Nephron progenitor cell (in vitro differentiated cells): ENCODE measurements at regions not wholly inside any gene's neighbourhood (a gene's known extent, or its start where the extent isn't known, plus 50 kb on each side); places are given as distances from the start of the nearest gene placed in this dataset.

ENCODE experiments used
- DNase-seq: peaks from one replicate; pipeline ENCODE4 v3.0.0; 2021
- H3K27ac Mint-ChIP-seq: 2 replicates; pipeline ENCODE4 v1.8.0; 2021; ENCODE audit warnings: mild to moderate bottlenecking, moderate library complexity, mixed read lengths
- H3K27me3 Mint-ChIP-seq: 2 replicates; pipeline ENCODE4 v1.8.0; 2021; ENCODE audit warnings: mild to moderate bottlenecking, low read depth, mixed read lengths; ENCODE audit not compliant: poor library complexity
- H3K36me3 Mint-ChIP-seq: 2 replicates; pipeline ENCODE4 v1.8.0; 2021; ENCODE audit warnings: low read depth, mixed read lengths
- H3K4me1 Mint-ChIP-seq: 2 replicates; pipeline ENCODE4 v1.8.0; 2021; ENCODE audit warnings: mixed read lengths
- H3K4me3 Mint-ChIP-seq: 2 replicates; pipeline ENCODE4 v1.8.0; 2021; ENCODE audit warnings: mild to moderate bottlenecking, moderate library complexity, mixed read lengths
- H3K9me3 Mint-ChIP-seq: 2 replicates; pipeline ENCODE4 v1.8.0; 2021; ENCODE audit warnings: mild to moderate bottlenecking, moderate library complexity, mixed read lengths
- CTCF ChIP-seq: fragments of 200-600 bp; sonication (generic); IDR thresholded peaks from 2 replicates; pipeline ENCODE4 v1.5.0; 2021; ENCODE audit warnings: antibody characterized with exemption

GRCh38 chr1:5444396-5444795 lies 547.8 kb downstream of the NPHP4 start:
- H3K27ac Mint-ChIP-seq = no peak overlapping the region
- H3K36me3 Mint-ChIP-seq = no peaks in the 10 kb centered on the region
- no peaks in the 10 kb centered on the region for H3K4me1 Mint-ChIP-seq
- H3K9me3 Mint-ChIP-seq = peaks cover 8% of the 10 kb centered on the region
- no peak for TF ChIP-seq CTCF
- peaks cover 20% of the 10 kb centered on the region for H3K27me3 Mint-ChIP-seq
- no peak overlapping the region for H3K4me3 Mint-ChIP-seq
- DNase-seq = no peak

- peaks cover 21% of the 10 kb centered on the region for H3K27me3 Mint-ChIP-seq
- no peak overlapping the region for H3K4me3 Mint-ChIP-seq
- no peak for DNase-seq
Observed at GRCh38 chr1:5436808-5437207, 555.4 kb downstream of the NPHP4 start.

GRCh38 chr1:5435414-5435813 lies 556.8 kb downstream of the NPHP4 start:
- Mint-ChIP-seq H3K4me1 (peaks cover 6% of the 10 kb centered on the region), H3K27ac (no peak overlapping the region), H3K27me3 (peaks cover 23% of the 10 kb centered on the region), H3K36me3 (no peaks in the 10 kb centered on the region), H3K9me3 (peaks cover 32% of the 10 kb centered on the region), H3K4me3 (no peak overlapping the region)
- no peak for DNase-seq
- no peak for TF ChIP-seq CTCF

More at GRCh38 chr1:5436808-5437207, 555.4 kb downstream of the NPHP4 start:
- no peaks in the 10 kb centered on the region for H3K36me3 Mint-ChIP-seq
- peaks cover 35% of the 10 kb centered on the region for H3K9me3 Mint-ChIP-seq
- H3K4me1 Mint-ChIP-seq = no peaks in the 10 kb centered on the region
- no peak overlapping the region for H3K27ac Mint-ChIP-seq
- TF ChIP-seq CTCF = no peak

- no peak for TF ChIP-seq CTCF
- Mint-ChIP-seq H3K27ac (no peak overlapping the region), H3K27me3 (peaks cover 34% of the 10 kb centered on the region), H3K4me3 (no peak overlapping the region), H3K9me3 (peaks cover 7% of the 10 kb centered on the region), H3K36me3 (no peaks in the 10 kb centered on the region), H3K4me1 (peaks cover 6% of the 10 kb centered on the region)
- no peak for DNase-seq
Observed at GRCh38 chr1:5432436-5432835, 559.8 kb downstream of the NPHP4 start.

- no peak for DNase-seq
- TF ChIP-seq CTCF = no peak
- H3K27ac Mint-ChIP-seq = no peak overlapping the region
- H3K9me3 Mint-ChIP-seq = no peaks in the 10 kb centered on the region
- no peaks in the 10 kb centered on the region for H3K36me3 Mint-ChIP-seq
- peaks cover 38% of the 10 kb centered on the region for H3K27me3 Mint-ChIP-seq
- H3K4me1 Mint-ChIP-seq = peaks cover 6% of the 10 kb centered on the region
- H3K4me3 Mint-ChIP-seq = no peak overlapping the region
Observed at GRCh38 chr1:5430911-5431697, 561.1 kb downstream of the NPHP4 start.

- Mint-ChIP-seq H3K27me3 (peaks cover 39% of the 10 kb centered on the region), H3K27ac (no peak overlapping the region), H3K4me1 (peaks cover 15% of the 10 kb centered on the region), H3K4me3 (no peak overlapping the region), H3K9me3 (no peaks in the 10 kb centered on the region), H3K36me3 (no peaks in the 10 kb centered on the region)
- no peak for DNase-seq
- no peak for TF ChIP-seq CTCF
Observed at GRCh38 chr1:5430136-5430535, 562.1 kb downstream of the NPHP4 start.
